Retinal pigment epithelial cell (primary cell): ENCODE measurements at regions not wholly inside any gene's neighbourhood (a gene's known extent, or its start where the extent isn't known, plus 50 kb on each side); places are given as distances from the start of the nearest gene placed in this dataset.

Experiments used
- DNase-seq: peaks from one replicate; pipeline ENCODE4 v3.0.0-alpha.2; 2010; ENCODE audit warnings: low read depth
- H3K4me3 ChIP-seq: 2 replicates; pipeline ENCODE4 v1.5.1; 2011; ENCODE audit warnings: mild to moderate bottlenecking, low read length, control low read depth, moderate library complexity
- TF ChIP-seq, protein P1 (sequence below): conservative IDR thresholded peaks from 2 replicates; pipeline ENCODE4 v1.5.1; 2011; ENCODE audit warnings: low read depth, low read length, control low read depth, inconsistent platforms

DNA sequence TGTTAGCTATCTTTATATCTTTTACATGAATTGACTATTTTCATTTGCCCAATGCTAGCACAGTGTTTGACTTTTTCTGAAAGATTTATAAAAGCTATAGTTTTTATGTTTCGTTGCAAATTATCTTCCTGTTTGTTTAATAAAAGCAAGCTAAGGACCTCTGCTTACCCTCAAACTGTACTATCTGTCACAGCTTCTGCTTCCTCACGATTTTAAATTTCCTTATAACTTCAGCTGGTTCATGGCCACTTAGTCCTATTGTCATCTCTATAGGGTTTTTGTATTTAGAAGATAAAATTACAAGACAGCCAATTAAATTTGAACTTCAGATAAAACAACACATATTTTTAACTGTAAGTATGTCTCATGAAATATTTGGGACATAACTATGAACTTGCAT lies 494.0 kb downstream of the PDGFC start:
- TF ChIP-seq, protein P1, sequence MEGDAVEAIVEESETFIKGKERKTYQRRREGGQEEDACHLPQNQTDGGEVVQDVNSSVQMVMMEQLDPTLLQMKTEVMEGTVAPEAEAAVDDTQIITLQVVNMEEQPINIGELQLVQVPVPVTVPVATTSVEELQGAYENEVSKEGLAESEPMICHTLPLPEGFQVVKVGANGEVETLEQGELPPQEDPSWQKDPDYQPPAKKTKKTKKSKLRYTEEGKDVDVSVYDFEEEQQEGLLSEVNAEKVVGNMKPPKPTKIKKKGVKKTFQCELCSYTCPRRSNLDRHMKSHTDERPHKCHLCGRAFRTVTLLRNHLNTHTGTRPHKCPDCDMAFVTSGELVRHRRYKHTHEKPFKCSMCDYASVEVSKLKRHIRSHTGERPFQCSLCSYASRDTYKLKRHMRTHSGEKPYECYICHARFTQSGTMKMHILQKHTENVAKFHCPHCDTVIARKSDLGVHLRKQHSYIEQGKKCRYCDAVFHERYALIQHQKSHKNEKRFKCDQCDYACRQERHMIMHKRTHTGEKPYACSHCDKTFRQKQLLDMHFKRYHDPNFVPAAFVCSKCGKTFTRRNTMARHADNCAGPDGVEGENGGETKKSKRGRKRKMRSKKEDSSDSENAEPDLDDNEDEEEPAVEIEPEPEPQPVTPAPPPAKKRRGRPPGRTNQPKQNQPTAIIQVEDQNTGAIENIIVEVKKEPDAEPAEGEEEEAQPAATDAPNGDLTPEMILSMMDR = no peak
- no peak overlapping the region for H3K4me3 ChIP-seq
- DNase-seq = no peak

DNA sequence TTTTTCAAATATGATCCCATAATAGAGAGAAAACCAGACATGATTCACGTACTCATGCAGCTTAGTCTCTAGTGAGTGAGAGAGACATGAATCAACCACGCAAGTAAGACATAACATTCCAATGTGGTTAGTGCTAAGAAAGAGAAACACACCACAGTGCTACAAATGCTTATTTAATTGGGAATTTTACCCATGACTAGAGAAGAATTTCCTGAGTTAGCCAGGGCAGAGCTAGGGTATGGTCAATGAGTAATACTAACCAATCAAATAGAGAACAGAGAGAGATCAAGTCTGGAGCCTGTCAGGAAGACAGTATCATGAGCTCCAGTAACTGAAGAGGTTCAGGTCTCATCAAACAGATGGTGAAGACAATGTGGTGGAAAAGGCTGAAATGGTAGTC lies 495.2 kb downstream of the PDGFC start:
- TF ChIP-seq, protein P1 = no peak
- no peak overlapping the region for H3K4me3 ChIP-seq
- DNase-seq = peak; percentile 96

DNA sequence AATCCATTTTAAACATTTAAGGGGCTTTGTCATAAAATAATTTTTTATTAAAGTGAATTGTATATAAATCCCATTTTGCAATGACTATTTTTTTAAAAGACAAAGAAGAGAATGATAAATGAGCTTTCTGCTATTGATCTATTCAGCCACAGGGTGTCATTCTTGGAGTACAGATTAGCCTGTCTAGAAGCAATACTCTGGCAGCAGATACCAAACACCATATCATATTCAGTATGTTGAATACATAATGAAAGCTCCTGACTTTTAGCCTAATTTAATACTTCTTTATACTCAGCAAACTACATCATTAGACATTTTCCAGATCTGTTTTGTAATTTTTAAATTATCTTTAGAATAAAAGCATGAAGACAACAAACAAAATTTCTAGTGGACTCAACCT lies 496.3 kb downstream of the PDGFC start:
- H3K4me3 ChIP-seq = no peak overlapping the region
- TF ChIP-seq, protein P1 = peak; percentile 60
- peak; percentile 51 for DNase-seq

DNA sequence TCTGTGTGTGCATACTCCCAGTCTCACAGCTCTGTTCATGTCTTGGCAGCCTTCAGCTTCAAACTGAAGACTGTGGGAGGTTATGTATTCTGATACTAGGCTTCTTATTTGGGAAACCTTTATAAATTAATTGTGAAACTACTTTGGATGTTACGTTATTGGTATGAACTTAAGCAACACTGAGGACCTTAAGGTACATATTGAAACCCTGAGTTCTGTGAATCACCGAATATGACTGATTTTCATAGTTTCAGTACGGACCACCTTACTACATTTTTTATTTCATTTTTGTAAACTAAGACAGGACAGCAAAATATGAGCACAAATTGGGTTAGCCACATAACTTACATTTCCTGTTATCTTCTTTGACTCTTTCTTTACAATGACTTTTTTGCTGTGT lies 498.4 kb downstream of the PDGFC start:
- no peak for DNase-seq
- H3K4me3 ChIP-seq = no peak overlapping the region
- TF ChIP-seq, protein P1 = no peak

DNA sequence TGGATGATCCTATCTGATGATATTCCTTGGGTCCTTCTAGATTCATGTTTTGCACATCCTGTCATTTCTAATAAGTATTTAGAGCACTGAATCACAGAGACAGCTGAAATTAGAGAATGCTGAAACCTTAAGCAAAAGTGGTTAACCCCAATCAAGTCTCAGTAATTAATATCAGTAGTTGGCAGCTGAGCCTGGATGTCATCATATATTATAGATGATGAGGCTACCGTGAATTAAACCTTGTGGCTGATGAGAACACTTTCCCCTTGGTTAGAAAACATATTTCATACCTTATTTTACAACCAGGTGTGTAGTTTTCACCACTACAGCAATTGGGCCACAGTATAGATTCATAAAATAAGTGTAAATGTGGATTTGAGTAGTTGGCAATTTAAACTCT lies 499.0 kb downstream of the PDGFC start:
- H3K4me3 ChIP-seq = no peak overlapping the region
- TF ChIP-seq, protein P1 = no peak
- DNase-seq = no peak

DNA sequence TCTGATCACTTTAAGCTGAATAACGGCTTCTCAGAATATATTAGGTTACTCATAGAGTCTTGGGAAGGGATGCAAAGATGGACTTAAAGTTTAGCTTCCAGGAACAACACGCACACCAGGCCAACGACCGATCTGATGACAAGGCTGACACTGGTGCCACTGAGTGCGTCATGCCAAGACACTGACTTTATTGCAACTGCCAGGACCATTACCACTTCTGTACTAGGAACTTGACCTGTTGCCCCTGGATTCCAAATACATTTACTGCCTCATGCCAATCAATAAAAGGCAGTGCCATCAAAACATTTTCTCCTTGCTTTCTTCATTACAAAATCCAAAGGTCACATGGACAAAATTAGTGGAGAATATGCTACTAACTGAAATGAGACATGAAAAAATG lies 505.9 kb upstream of the CTSO start:
- H3K4me3 ChIP-seq = no peak overlapping the region
- TF ChIP-seq, protein P1 = no peak
- no peak for DNase-seq

DNA sequence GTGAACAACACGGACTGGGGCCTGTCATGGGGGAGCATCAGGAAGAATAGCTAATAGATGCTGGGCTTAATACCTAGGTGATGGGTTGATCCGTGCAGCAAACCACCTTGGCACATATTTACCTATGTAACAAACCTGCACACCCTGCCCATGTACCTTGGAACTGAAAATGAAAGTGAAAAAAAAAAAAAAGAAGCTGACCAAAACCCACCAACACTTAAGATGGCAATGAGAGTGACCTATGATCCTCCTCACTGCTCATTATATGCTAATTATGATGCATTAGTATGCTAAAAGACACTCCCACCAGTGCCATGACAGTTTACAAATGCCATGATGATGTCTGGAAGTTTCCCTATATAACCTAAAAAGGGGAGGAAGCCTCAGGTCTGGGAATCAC lies 503.2 kb upstream of the CTSO start:
- H3K4me3 ChIP-seq = no peak overlapping the region
- no peak for DNase-seq
- TF ChIP-seq, protein P1 = no peak
